Inflammatory macrophage treated with lipopolysaccharide for 1 hour (primary cell): ENCODE measurements at regions not wholly inside any gene's neighbourhood (a gene's known extent, or its start where the extent isn't known, plus 50 kb on each side); places are given as distances from the start of the nearest gene placed in this dataset.

Source experiments
- DNase-seq, 2 donors: peaks; one replicate each; pipeline ENCODE4 v3.0.0-alpha.2; 2020 to 2022

DNA sequence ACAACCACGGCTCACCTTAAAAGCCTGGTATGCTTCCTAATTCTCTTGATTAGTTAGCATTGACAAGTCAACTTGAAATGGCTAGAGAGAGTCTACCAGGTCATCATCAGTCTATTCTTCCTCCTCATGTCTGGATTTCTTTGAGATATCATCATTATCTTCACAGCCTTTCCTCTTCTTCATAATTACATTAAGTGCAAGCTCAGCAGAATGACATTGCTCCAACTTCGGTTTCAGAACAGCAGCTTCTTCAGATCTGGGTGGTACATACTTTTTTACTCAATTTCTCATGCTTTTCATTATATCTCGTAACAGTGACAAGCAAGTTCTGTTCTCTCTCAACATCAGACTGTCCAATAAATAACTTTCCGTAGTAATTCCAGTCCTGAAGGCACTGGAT, 337.5 kb upstream of the TENM3 start:
- DNase-seq: no peak

DNA sequence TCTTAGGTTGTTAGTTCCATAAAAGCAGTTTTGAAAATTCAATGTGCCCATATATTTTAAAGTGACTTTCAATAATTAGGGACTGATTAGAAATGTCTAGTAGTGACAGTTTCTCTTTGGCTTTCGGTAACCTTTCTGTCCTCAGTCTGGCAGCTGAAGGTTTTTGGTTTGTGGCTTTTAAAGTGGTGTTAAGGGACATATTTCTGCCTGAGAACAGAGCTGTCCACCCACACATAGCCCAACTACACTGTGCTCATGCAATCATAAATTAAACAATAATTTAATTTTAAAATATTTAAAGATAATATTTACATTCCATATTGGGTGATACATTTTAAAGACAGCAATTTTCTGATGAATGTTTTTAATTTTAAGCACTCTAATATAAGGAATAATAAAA, 335.0 kb upstream of the TENM3 start:
- no peak for DNase-seq

DNA sequence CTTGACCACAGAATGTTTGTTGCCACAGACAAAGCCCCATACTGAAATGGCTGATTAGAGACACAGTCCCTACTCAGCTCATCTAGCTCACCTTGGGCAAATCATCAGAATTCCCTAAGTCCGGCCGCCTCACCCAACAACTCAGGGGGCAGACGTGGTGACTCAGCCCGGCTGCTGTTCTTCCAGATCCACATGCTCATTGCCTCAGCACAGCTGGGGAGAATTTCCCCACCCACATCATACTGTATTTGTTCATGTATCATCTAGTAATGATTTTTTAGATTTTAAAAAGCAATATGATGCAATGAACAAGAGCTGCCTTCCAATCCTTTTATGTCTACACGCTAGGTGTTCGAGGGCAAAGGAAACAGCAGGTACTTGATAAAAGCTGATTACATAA, 333.8 kb upstream of the TENM3 start:
- DNase-seq: no peak

DNA sequence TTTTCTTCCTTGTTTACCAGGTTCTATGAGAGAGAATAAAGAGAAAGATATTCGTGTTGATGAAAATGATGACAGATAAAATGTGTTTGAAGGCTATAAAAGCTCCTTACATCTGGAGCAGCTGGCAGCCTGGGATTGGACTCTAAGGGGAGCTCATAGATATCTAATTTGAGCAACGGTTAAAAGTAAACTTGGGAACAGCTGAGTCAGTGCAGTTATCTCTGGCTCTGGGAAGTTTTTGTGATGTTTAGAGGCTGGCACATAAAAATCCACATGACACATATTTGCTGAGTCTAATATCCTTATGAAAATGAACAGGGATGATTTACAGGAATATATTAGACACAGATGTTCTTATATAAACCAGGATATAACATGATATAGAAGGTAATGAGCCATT, 331.8 kb upstream of the TENM3 start:
- no peak for DNase-seq

- no peak for DNase-seq
Measured at GRCh38 chr4:181933471-181933870, 309.7 kb upstream of the TENM3 start.

GRCh38 chr4:181938631-181939030, 304.6 kb upstream of the TENM3 start:
- no peak for DNase-seq

- no peak for DNase-seq
Measured at GRCh38 chr4:181939199-181939945, 303.8 kb upstream of the TENM3 start.

DNA sequence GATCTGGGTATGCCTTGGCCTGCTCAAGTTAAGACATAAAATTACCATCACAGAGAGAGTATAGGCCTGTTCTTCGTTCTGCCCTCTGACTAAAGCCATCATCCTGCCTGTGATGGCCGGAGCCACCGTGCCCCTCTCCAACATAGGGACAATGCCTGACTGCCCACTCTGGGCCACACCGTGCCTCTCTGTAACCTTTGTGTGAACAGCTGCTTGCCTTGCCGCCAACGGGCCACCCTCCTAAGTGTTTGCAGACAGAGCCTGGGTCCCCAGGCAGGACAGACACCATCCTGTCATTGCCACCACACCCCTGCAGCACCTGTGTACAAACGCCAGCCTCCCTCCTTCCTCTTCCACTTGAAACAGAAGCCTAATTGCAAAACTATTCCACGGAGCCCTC, 298.7 kb upstream of the TENM3 start:
- DNase-seq: no peak

DNA sequence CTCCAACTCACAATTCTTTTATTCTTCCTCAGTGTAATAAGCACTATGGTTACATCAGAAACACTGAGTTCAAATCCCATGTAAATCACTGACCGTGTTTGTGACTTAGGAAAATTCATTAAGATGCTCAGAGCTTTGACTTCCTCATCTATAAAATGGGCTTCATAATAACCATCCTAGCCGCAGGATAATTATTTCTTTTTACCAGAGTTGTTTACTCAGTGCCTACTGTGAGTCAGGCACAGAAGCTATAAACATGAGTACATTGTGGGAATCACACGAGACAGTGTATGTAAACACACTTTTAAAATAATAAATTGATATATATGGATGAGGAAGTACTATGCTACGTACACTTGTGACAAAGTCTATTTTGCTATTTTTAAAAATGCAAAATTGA, 296.3 kb upstream of the TENM3 start:
- no peak for DNase-seq

DNA sequence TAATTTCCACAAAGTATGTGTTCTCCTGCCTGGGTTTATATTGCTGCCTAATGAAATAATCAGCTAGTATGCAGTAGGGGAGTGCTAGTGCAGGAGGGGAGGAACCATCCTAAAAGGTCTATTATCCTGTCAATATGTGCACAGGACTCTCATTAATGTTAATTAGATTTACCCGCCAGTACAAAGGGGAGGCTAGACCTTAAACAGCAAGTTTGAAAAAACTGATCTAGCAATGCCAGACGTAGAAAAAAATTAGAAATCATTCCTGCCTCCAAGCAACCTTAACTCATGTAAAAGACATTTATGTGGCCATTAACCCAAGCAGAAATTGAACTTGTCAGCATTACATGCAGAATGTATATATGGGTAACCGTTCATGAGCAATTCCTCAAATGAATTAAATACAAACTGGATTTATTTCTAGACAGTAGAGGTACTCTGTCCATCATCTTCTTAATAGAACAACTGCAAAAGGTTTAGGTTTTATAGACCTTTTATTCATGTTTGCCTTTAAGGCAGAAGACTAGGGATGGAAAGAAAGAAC, 294.3 kb upstream of the TENM3 start:
- DNase-seq: no peak

- no peak for DNase-seq
Measured at GRCh38 chr4:181949704-181950312, 293.4 kb upstream of the TENM3 start.

DNA sequence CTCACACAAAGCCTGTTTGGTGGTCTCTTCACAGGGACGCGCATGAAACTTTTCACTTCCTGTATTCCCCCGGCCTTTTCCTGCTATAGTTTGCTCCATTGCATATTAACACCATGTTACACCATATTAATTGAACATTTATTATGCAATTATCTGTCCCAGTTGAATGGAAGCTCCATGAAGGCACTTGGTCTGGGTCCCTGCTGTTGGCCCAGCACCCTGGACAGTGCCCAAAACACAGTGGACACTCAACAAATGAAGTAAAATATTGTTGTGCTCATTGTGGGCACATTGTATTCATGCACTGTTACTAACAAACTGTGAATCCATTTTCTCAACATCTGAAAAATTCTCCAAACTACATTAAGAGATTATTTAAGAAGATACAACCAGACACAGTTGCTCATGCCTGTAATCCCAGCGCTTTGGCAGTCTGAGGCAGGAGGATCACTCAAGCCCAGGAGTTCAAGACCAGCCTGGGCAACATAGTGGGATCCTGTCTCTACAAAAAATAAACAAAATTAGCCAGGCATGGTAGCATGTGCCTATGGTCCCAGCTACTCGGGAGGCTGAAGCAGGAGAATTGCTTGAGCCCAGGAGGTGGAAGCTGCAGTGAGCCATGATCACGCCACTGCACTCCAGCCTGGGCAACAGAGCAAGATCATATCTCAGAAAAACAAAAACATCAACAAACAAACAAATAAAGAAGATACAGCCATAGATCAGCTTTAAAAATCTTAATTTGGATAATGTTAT, 292.7 kb upstream of the TENM3 start:
- no peak for DNase-seq

DNA sequence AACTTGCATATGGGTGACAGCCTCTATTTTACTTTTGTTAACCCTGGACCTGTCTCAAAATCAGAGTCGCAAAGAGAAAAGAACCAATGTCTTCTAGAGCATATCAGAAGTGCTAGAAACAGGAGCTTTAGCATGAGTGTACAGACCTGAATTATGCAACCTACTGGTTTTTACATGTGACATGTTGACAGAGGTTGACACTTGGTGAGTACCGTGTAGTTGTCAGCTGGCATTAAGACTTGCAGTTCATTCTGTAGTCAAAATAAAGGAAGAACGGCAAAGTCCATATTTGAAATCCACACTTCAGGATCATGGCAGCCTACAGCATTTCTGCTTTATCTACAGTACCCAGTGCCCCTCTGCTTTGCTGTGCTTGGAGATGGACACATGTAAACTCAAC, 291.9 kb upstream of the TENM3 start:
- DNase-seq: no peak

- no peak for DNase-seq
Measured at GRCh38 chr4:181952478-181952877, 290.7 kb upstream of the TENM3 start.

GRCh38 chr4:181956512-181956911, 286.7 kb upstream of the TENM3 start:
- DNase-seq: no peak

DNA sequence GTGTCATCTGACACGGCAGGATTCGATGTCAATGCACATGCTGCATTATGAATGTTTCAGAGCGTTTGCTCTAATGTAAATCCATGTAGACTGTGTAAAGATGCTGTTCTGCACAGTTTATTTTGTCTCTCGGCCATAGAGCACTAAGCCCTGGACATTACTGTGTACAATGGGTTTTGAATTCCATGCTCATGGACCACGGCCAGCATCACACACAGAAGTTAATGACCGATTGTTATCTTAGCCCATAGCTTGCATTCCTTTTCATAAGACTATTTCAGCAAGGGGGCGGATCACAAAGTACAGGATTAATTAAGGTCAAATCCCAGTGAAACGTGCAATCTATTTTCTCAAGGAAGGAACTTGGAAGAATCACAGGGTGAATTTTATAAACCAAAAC, 286.1 kb upstream of the TENM3 start:
- DNase-seq: no peak

DNA sequence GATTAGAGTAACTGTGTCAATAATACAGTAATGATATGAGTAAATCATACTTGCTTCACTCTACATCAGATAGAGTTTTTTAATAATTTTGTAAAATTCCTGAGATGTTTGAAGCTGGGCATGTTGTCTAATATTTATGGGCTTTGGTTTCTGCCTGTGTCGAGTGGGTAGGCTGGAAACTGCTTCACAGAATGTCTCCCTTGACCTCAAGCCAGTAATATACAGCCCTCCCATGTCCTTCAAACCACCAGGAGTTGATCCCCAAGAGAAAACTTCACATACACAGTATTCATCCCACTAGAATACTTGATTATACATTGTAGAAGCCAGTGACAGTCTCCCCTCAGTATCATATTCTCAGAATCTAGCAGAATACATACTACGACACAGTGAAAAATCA, 284.8 kb upstream of the TENM3 start:
- DNase-seq: no peak

DNA sequence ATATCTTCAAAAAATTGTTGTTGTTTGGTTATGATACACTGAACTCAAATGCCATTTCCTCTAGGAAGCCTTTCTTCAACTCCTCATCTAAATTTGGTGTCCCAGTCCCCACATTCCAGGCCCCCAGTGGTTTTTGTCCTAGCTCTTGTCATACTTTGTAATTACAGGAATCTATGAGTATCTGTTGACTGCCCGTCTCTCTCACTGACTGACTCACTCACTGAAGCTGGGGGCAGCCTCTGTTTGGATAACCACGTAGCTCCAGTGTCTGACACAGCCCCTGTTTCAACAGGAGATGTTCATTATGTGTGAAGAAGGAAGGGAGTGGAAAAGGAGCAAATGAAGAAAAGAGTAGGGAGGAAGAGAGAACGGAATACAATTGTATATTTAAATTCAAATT, 284.1 kb upstream of the TENM3 start:
- DNase-seq: no peak

GRCh38 chr4:181960384-181960783, 282.8 kb upstream of the TENM3 start:
- no peak for DNase-seq

- no peak for DNase-seq
Measured at GRCh38 chr4:181962321-181962720, 280.9 kb upstream of the TENM3 start.

DNA sequence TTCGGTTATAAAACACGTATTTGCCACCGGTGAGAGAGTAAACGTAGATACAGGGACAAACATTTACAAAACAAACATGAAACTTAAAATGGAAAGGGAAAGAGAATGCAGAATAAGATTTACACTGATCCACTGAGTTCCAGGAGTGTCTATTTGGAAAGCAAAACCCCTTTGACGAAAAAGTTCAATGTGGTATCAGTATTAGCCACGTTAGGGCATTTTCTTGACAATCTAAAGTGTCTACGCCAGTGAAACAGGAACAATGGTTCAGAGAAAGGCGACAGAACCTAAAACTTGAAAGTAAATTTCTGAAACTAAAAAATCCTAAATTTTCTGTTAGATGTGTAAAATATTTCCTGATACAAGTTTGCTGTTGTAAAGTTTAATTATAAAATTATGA, 278.5 kb upstream of the TENM3 start:
- no peak for DNase-seq

GRCh38 chr4:181966104-181966551, 277.1 kb upstream of the TENM3 start:
- no peak for DNase-seq

GRCh38 chr4:181967401-181967800, 275.8 kb upstream of the TENM3 start:
- DNase-seq: no peak

DNA sequence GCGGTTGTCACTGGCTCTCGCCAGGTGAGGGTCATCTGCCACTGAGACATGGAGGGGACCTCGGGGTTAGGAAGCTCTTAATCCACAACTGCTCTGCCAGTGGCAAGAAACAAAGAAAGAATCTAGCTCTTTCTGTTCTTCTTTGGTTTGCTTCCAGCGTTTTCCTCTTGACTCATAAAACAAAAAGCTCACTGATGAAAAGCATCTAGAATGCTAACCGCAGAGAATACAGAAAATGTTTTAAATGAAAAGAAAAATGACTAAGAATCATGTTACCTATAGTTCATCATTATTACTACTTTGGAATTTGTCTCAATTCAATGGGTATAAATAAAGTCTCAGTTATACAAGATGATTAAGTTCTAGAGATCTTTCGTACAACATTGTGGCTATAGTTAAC, 274.8 kb upstream of the TENM3 start:
- no peak for DNase-seq
